GM23338 (cell line): ENCODE measurements at regions not wholly inside any gene's neighbourhood (a gene's known extent, or its start where the extent isn't known, plus 50 kb on each side); places are given as distances from the start of the nearest gene placed in this dataset.

ENCODE experiments used
- ATAC-seq: fragments of 200-7000 bp; cut with Tn5 transposase; 3 replicates; pipeline ENCODE4 v1.9.1; 2020
- DNase-seq: peaks from one replicate; pipeline ENCODE4 v3.0.0-alpha.2; 2015; ENCODE audit warnings: low spot score
- H2AFZ ChIP-seq: fragments of 200-600 bp; sonication (generic); 2 replicates; pipeline ENCODE4 v1.8.0; 2016; ENCODE audit warnings: antibody characterized with exemption, mild to moderate bottlenecking, moderate library complexity
- H3F3A ChIP-seq: fragments of 200-600 bp; sonication (generic); replicated peaks from 2 replicates; pipeline ENCODE4 v1.8.0; 2017; ENCODE audit warnings: antibody characterized with exemption, mixed run types, low read depth
- H3K27ac ChIP-seq: fragments of 200-600 bp; sonication (generic); 2 replicates; pipeline ENCODE4 v1.6.1; 2016; ENCODE audit warnings: low read depth
- H3K27me3 ChIP-seq: fragments of 200-600 bp; sonication (generic); 2 replicates; pipeline ENCODE4 v1.8.0; 2016; ENCODE audit warnings: mild to moderate bottlenecking, mixed run types, moderate library complexity; ENCODE audit not compliant: insufficient read depth
- H3K36me3 ChIP-seq: fragments of 200-600 bp; sonication (generic); 2 replicates; pipeline ENCODE4 v1.8.0; 2016; ENCODE audit warnings: mild to moderate bottlenecking; ENCODE audit not compliant: insufficient read depth
- H3K4me1 ChIP-seq: fragments of 200-600 bp; sonication (generic); 2 replicates; pipeline ENCODE4 v1.8.0; 2016; ENCODE audit warnings: mild to moderate bottlenecking, moderate library complexity; ENCODE audit not compliant: insufficient read depth
- H3K4me2 ChIP-seq: fragments of 200-600 bp; sonication (generic); 2 replicates; pipeline ENCODE4 v1.7.1; 2017; ENCODE audit warnings: mixed run types
- H3K4me3 ChIP-seq: fragments of 200-600 bp; sonication (generic); 2 replicates; pipeline ENCODE4 v1.6.1; 2016; ENCODE audit warnings: mixed run types
- H3K79me2 ChIP-seq: fragments of 200-600 bp; sonication (generic); replicated peaks from 2 replicates; pipeline ENCODE4 v1.8.0; 2017; ENCODE audit warnings: mild to moderate bottlenecking; ENCODE audit not compliant: insufficient read depth
- H3K9me2 ChIP-seq: fragments of 200-600 bp; sonication (generic); 2 replicates; pipeline ENCODE4 v1.8.0; 2017; ENCODE audit not compliant: insufficient read depth
- H4K20me1 ChIP-seq: fragments of 200-600 bp; sonication (generic); replicated peaks from 2 replicates; pipeline ENCODE4 v1.8.0; 2017; ENCODE audit warnings: mild to moderate bottlenecking; ENCODE audit not compliant: insufficient read depth
- H3K27ac Mint-ChIP-seq: 2 replicates; pipeline ENCODE4 v1.8.0; 2020; ENCODE audit warnings: inconsistent platforms, mild to moderate bottlenecking, moderate library complexity, mixed read lengths
- H3K27me3 Mint-ChIP-seq: 3 replicates; pipeline ENCODE4 v1.8.0; 2022; ENCODE audit warnings: low read depth, mild to moderate bottlenecking, moderate library complexity, mixed read lengths, inconsistent platforms; ENCODE audit not compliant: insufficient read depth, poor library complexity
- H3K36me3 Mint-ChIP-seq: 3 replicates; pipeline ENCODE4 v1.8.0; 2021; ENCODE audit warnings: low read depth, mild to moderate bottlenecking, inconsistent platforms, moderate library complexity, mixed read lengths
- H3K4me1 Mint-ChIP-seq: 3 replicates; pipeline ENCODE4 v1.8.0; 2020; ENCODE audit warnings: mild to moderate bottlenecking, inconsistent platforms, mixed read lengths
- H3K4me3 Mint-ChIP-seq: 3 replicates; pipeline ENCODE4 v1.8.0; 2021; ENCODE audit warnings: moderate library complexity, mild to moderate bottlenecking, inconsistent platforms, mixed read lengths
- H3K9me3 Mint-ChIP-seq: 3 replicates; pipeline ENCODE4 v1.8.0; 2020; ENCODE audit warnings: moderate library complexity, mild to moderate bottlenecking, inconsistent platforms, mixed read lengths
- CTCF ChIP-seq, 2 experiments: fragments of 200-600 bp in 1 of 2; sonication (generic) in 1 of 2; conservative IDR thresholded peaks; 2 replicates each; pipeline versions ENCODE4 v1.5.1 to v1.6.1; 2016 to 2017; ENCODE audit warnings: antibody characterized with exemption in 2 of 2, low read depth in 2 of 2, mild to moderate bottlenecking in 2 of 2, moderate library complexity in 1 of 2
- EZH2phosphoT487 ChIP-seq: fragments of 200-600 bp; sonication (generic); IDR thresholded peaks from one replicate; pipeline ENCODE4 v1.8.1; 2018; ENCODE audit warnings: antibody characterized with exemption; ENCODE audit not compliant: unreplicated experiment
- POLR2AphosphoS5 ChIP-seq: IDR thresholded peaks from 2 replicates; pipeline ENCODE4 v1.6.1; 2016; ENCODE audit warnings: antibody characterized with exemption, low read depth
- REST ChIP-seq: IDR thresholded peaks from one replicate; pipeline ENCODE4 v1.6.1; 2018; ENCODE audit warnings: antibody characterized with exemption; ENCODE audit not compliant: unreplicated experiment
- STAT1 ChIP-seq: IDR thresholded peaks from one replicate; pipeline ENCODE4 v1.6.1; 2016; ENCODE audit warnings: antibody characterized with exemption; ENCODE audit not compliant: unreplicated experiment
- ZNF114 ChIP-seq: fragments of 250-450 bp; sonication (Bioruptor Pico); IDR thresholded peaks from 2 replicates; pipeline ENCODE4 v1.5.0; 2020; ENCODE audit warnings: mild to moderate bottlenecking, moderate library complexity
- ZNF331 ChIP-seq: fragments of 250-450 bp; sonication (Bioruptor Pico); IDR thresholded peaks from 2 replicates; pipeline ENCODE4 v1.5.0; 2020; ENCODE audit warnings: low read depth, mild to moderate bottlenecking, moderate library complexity

DNA sequence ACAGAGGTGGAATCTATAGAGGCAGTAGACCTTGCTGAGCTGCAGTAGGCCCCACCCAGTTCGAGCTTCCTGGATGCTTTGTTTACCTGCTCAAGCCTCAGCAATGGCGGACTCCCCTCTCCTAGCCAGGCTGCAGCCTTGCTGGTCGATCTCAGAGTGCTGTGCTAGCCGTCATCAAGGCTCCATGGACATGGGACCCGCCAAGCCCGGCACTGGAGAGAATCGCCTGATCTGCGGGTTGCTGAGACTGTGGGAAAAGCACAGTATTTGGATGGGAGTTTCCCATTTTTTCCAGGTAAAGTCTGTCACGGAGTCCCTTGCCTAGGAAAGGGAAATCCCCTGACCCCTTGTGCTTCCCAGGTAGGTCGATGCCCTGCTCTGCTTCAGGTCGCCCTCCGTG, 124.8 kb upstream of the KLF8 start (continued):
- TF ChIP-seq POLR2AphosphoS5: no peak

DNA sequence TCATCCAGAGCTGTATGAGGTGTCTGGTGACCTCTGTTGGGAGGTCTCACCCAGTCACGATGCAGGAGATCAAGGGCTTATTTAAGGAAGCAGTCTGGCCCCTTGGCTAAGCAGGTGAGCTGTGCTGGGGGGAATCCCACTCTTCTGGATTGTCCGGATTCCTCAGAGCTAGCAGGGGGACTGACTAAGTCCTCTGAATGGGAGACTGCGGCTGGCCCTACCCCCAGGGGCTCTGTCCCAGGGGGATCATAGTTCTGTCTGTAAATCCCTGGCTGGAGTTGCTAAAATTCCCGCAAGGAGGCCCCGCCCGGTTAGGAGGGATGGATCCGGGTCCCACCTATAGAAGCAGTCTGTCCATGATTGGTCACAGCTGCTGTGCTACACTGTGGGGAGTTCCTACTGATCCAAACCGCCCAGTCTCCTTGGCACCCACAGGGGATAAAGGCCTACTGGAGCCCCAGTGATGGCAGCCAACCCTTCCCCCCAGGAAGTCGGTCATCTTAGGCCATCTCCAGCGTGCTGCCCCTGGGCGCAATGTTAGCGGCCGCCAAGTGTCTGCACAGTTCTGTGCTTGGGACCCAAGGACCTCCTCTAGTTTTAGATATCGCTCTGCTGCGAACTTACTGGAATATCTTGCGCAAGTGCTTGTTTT, 118.2 kb upstream of the KLF8 start:
- Histone ChIP-seq H3F3A (no peaks in the 10 kb centered on the region), H3K4me2 (no peak overlapping the region), H3K36me3 (no peaks in the 10 kb centered on the region), H2AFZ (no peak overlapping the region), H3K27me3 (no peaks in the 10 kb centered on the region), H3K79me2 (no peaks in the 10 kb centered on the region), H3K4me3 (no peak overlapping the region), H3K27ac (no peak overlapping the region), H4K20me1 (no peaks in the 10 kb centered on the region), H3K4me1 (no peaks in the 10 kb centered on the region), H3K9me2 (no peaks in the 10 kb centered on the region)
- H3K4me1 Mint-ChIP-seq: no peaks in the 10 kb centered on the region
- no peak overlapping the region for H3K4me3 Mint-ChIP-seq
- H3K9me3 Mint-ChIP-seq: no peaks in the 10 kb centered on the region
- DNase-seq: peak; percentile 44
- no peaks in the 10 kb centered on the region for H3K36me3 Mint-ChIP-seq
- TF ChIP-seq REST (no peak), CTCF (conservative IDR thresholded peaks at IDR 0.05; ENCODE audit: low read depth in 2 of 2) (0 out of 4 replicates have a peak, but pooled peaks of 1 of the 2 experiments have one; percentile 18)
- no peaks in the 10 kb centered on the region for H3K27me3 Mint-ChIP-seq
- no peak overlapping the region for H3K27ac Mint-ChIP-seq
- peak; percentile 79 for ATAC-seq

DNA sequence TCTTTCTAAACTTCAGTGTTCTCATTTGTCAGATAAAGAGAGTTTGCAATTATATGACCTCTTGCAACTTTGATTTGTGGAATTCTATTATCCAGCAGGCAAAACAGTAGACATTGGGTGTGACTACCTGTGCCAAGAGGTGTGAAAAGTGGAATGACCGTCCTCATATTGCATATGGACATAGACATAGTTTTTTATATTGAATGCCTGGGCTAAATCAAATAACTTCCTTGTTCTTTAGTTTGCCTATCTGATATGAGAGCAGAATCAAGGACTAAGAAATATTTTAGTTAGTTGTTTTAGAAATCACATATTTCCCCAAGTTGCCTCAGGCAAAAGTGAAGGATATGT, 117.7 kb upstream of the KLF8 start:
- no peak for TF ChIP-seq EZH2phosphoT487
- TF ChIP-seq STAT1: no peak
- no peak for TF ChIP-seq ZNF331 (CRISPR knock-in tag)
- TF ChIP-seq CTCF (conservative IDR thresholded peaks at IDR 0.05; ENCODE audit: low read depth in 2 of 2): no peak
- TF ChIP-seq ZNF114: no peak
- H3K4me1 Mint-ChIP-seq: no peaks in the 10 kb centered on the region
- Histone ChIP-seq H3K27me3 (no peaks in the 10 kb centered on the region), H4K20me1 (no peaks in the 10 kb centered on the region), H2AFZ (no peak overlapping the region), H3F3A (no peaks in the 10 kb centered on the region), H3K4me3 (no peak overlapping the region), H3K36me3 (no peaks in the 10 kb centered on the region), H3K27ac (no peak overlapping the region), H3K4me1 (no peaks in the 10 kb centered on the region), H3K79me2 (no peaks in the 10 kb centered on the region), H3K4me2 (no peak overlapping the region), H3K9me2 (no peaks in the 10 kb centered on the region)
- H3K4me3 Mint-ChIP-seq: no peak overlapping the region
- H3K27ac Mint-ChIP-seq: no peak overlapping the region
- DNase-seq: no peak
- no peaks in the 10 kb centered on the region for H3K9me3 Mint-ChIP-seq
- no peak for ATAC-seq
- H3K36me3 Mint-ChIP-seq: no peaks in the 10 kb centered on the region
- no peaks in the 10 kb centered on the region for H3K27me3 Mint-ChIP-seq
